ENCODE measurements at regions not wholly inside any gene's neighbourhood (a gene's known extent, or its start where the extent isn't known, plus 50 kb on each side); places are given as distances from the start of the nearest gene placed in this dataset.
"Not testable (repeated sequence)": the region's sequence is repeated elsewhere in the genome, so short reads cannot be mapped to it uniquely, and the experiment has no call there.

GRCh38 chr10:131838966-131839742 lies 61.7 kb upstream of the PPP2R2D start:
- no peaks in the 10 kb centered on the region for H3K9me3 ChIP-seq
- H3K27ac ChIP-seq = no peak overlapping the region
- TF ChIP-seq, protein P1, sequence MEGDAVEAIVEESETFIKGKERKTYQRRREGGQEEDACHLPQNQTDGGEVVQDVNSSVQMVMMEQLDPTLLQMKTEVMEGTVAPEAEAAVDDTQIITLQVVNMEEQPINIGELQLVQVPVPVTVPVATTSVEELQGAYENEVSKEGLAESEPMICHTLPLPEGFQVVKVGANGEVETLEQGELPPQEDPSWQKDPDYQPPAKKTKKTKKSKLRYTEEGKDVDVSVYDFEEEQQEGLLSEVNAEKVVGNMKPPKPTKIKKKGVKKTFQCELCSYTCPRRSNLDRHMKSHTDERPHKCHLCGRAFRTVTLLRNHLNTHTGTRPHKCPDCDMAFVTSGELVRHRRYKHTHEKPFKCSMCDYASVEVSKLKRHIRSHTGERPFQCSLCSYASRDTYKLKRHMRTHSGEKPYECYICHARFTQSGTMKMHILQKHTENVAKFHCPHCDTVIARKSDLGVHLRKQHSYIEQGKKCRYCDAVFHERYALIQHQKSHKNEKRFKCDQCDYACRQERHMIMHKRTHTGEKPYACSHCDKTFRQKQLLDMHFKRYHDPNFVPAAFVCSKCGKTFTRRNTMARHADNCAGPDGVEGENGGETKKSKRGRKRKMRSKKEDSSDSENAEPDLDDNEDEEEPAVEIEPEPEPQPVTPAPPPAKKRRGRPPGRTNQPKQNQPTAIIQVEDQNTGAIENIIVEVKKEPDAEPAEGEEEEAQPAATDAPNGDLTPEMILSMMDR (IDR thresholded peaks at IDR 0.05) = no peak
- intact Hi-C loops (cut with DNase I) = no loop called here
- H3K4me1 ChIP-seq (replicated peaks) = no peaks in the 10 kb centered on the region
- H3K4me3 ChIP-seq = no peak overlapping the region
- H3K36me3 ChIP-seq = no peaks in the 10 kb centered on the region
- H3K27me3 ChIP-seq (replicated peaks; ENCODE audit: insufficient read depth) = no peaks in the 10 kb centered on the region
- DNase-seq (ENCODE audit: low spot score) = no peak
- WGBS = 59% methylated on average over 16 of the region's 16 CpGs

- H3K27ac ChIP-seq; intact Hi-C loops (cut with DNase I); H3K4me3 ChIP-seq; DNase-seq (ENCODE audit: low spot score); H3K36me3 ChIP-seq; H3K4me1 ChIP-seq (replicated peaks); H3K9me3 ChIP-seq; H3K27me3 ChIP-seq (replicated peaks; ENCODE audit: insufficient read depth): not testable (repeated sequence)
- 86% methylated on average over 15 of the region's 15 CpGs for WGBS
Measured at GRCh38 chr10:131839880-131840787, 60.7 kb upstream of the PPP2R2D start.

- Histone ChIP-seq H3K4me1 (replicated peaks) (no peaks in the 10 kb centered on the region), H3K4me3 (no peak overlapping the region), H3K36me3 (no peaks in the 10 kb centered on the region), H3K9me3 (no peaks in the 10 kb centered on the region), H3K27me3 (replicated peaks; ENCODE audit: insufficient read depth) (no peaks in the 10 kb centered on the region), H3K27ac (no peak overlapping the region)
- 98% methylated on average over 3 of the region's 3 CpGs for WGBS
- intact Hi-C loops (cut with DNase I) = no loop called here
- TF ChIP-seq, protein P1 (IDR thresholded peaks at IDR 0.05) = no peak
- no peak for TF ChIP-seq POLR2A (IDR thresholded peaks at IDR 0.05)
- no peak for TF ChIP-seq POLR2AphosphoS5 (IDR thresholded peaks at IDR 0.05)
- no peak for DNase-seq (ENCODE audit: low spot score)
Measured at GRCh38 chr10:131840788-131841118, 60.1 kb upstream of the PPP2R2D start.

GRCh38 chr10:131841131-131841660 lies 59.6 kb upstream of the PPP2R2D start:
- H3K4me3 ChIP-seq = no peak overlapping the region
- H3K27me3 ChIP-seq (replicated peaks; ENCODE audit: insufficient read depth) = no peaks in the 10 kb centered on the region
- 47% methylated on average over 19 of the region's 19 CpGs for WGBS
- H3K36me3 ChIP-seq = no peaks in the 10 kb centered on the region
- DNase-seq (ENCODE audit: low spot score) = no peak
- H3K27ac ChIP-seq = no peak overlapping the region
- no peaks in the 10 kb centered on the region for H3K4me1 ChIP-seq (replicated peaks)
- intact Hi-C loops (cut with DNase I) = no loop called here
- TF ChIP-seq, protein P1 (IDR thresholded peaks at IDR 0.05) = no peak
- TF ChIP-seq POLR2AphosphoS5 (IDR thresholded peaks at IDR 0.05) (no peak), POLR2A (IDR thresholded peaks at IDR 0.05) (no peak)
- H3K9me3 ChIP-seq = no peaks in the 10 kb centered on the region

- Histone ChIP-seq H3K27me3 (replicated peaks; ENCODE audit: insufficient read depth) (no peaks in the 10 kb centered on the region), H3K9me3 (no peaks in the 10 kb centered on the region), H3K4me3 (no peak overlapping the region), H3K27ac (no peak overlapping the region), H3K4me1 (replicated peaks) (no peaks in the 10 kb centered on the region), H3K36me3 (no peaks in the 10 kb centered on the region)
- DNase-seq (ENCODE audit: low spot score) = no peak
- TF ChIP-seq POLR2A (IDR thresholded peaks at IDR 0.05) = no peak
- no peak for TF ChIP-seq POLR2AphosphoS5 (IDR thresholded peaks at IDR 0.05)
- TF ChIP-seq, protein P1 (IDR thresholded peaks at IDR 0.05) = no peak
- intact Hi-C loops (cut with DNase I) = no loop called here
- WGBS = 69% methylated on average over 18 of the region's 19 CpGs
Measured at GRCh38 chr10:131841661-131842139, 59.1 kb upstream of the PPP2R2D start.
